GM19395 (cell line): ENCODE measurements at regions not wholly inside any gene's neighbourhood (a gene's known extent, or its start where the extent isn't known, plus 50 kb on each side); places are given as distances from the start of the nearest gene placed in this dataset.
A peak's percentile ranks its signal among the peaks of the same experiment; 100 is the strongest.
"Not testable (repeated sequence)": the region's sequence is repeated elsewhere in the genome, so short reads cannot be mapped to it uniquely, and the experiment has no call there.

Experiments used
- ATAC-seq: cut with Tn5 transposase; IDR thresholded peaks from one replicate; pipeline ENCODE4 v1.9.1; 2021; ENCODE audit warnings: mild to moderate bottlenecking, moderate library complexity; ENCODE audit not compliant: unreplicated experiment

DNA sequence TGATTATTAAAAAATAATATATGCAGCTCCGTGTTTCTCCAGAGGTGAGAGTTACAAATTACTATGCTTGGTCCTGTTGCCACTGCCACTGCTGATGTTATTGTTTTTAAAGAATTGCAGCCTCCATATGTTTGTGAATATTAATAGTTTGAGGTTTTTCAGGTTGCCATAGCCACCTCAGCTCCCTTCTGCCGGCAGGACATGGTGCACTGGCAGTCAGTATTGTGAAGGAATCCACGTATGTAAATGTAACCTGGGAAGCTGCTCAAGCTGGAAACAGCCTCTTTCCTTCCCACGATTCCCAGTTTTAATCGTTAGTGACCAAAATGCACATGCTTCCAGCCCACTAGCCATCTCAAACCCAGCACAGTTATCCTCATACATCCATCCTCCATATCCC lies 184.4 kb upstream of the CCNG1 start:
- no peak for ATAC-seq

GRCh38 chr5:163259495-163259894 lies 177.9 kb upstream of the CCNG1 start:
- no peak for ATAC-seq

- ATAC-seq = no peak
These were observed 176.9 kb upstream of the CCNG1 start for GRCh38 chr5:163260471-163260870.

GRCh38 chr5:163260961-163261360 lies 176.4 kb upstream of the CCNG1 start:
- no peak for ATAC-seq

- no peak for ATAC-seq
These were observed 175.6 kb upstream of the CCNG1 start for GRCh38 chr5:163261647-163262269.

DNA sequence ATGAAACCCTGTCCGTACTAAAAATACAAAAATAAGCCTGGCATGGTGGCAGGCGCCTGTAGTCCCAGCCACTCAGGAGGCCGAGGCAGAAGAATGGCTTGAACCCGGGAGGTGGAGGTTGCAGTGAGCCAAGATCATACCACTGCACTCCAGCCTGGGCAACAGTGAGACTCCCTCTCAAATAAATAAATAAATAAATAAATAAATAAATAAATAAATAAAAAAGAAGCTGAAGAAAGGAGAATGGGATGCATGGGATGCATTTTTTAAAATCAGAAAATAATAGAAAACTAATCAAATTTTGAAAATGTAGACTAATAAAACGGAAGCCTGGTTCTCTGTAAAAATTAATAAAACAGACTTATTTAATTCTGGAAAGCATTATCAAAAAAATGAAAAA lies 171.1 kb upstream of the CCNG1 start:
- ATAC-seq = not testable (repeated sequence)

- ATAC-seq = no peak
These were observed 167.8 kb upstream of the CCNG1 start for GRCh38 chr5:163269624-163270023.

DNA sequence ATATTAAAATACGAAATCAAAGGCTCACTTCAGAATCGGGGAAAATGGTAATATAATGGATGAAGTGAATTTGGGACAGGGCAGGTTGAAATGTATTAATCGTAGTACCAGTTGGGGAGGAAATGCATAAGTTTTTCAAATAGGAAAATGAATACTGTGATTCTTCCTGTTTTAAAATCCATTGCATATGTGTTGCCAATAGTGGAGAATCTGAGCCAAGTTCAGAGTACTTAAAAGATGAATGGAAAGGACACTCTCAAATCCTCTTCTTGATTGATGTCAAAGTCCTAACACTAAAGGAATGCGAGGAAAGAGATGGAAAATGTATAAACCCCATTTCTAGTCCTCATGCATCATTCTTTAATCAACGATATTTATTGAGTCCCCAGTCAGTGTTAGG lies 160.9 kb upstream of the CCNG1 start:
- no peak for ATAC-seq

DNA sequence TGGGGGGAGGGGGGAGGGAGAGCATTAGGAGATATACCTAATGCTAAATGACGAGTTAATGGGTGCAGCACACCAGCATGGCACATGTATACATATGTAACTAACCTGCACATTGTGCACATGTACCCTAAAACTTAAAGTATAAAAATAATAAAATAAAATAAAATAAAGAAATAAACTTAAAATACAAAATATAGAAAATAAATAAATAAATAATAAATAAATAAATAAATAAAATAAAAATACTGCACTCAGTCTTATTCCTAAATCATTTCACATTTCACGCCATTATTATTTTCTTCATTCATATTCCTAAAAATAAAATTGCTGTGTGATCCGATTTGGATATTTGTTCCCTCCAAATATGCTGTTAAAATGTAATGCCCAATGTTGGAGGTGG lies 156.5 kb upstream of the CCNG1 start:
- ATAC-seq = not testable (repeated sequence)

GRCh38 chr5:163281512-163281911 lies 155.9 kb upstream of the CCNG1 start:
- ATAC-seq = no peak

DNA sequence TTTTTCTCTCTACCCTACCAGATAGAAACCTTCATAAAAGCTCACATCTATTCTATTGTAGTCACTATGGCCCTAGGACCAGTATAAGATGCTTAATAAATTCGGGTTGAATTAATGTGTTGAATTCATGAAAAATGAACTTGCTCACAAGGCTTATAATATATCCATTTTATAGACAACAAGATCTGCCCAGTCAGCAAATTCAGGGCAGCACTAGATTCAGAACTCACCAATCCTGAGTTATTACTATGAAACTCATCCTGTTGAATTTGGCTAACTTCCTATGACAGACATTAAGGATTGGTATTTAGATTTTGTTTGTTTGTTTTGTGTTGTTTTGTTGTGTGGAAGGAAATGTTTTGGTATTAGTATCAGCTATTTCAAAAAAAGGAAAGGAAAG lies 143.6 kb upstream of the CCNG1 start:
- no peak for ATAC-seq

DNA sequence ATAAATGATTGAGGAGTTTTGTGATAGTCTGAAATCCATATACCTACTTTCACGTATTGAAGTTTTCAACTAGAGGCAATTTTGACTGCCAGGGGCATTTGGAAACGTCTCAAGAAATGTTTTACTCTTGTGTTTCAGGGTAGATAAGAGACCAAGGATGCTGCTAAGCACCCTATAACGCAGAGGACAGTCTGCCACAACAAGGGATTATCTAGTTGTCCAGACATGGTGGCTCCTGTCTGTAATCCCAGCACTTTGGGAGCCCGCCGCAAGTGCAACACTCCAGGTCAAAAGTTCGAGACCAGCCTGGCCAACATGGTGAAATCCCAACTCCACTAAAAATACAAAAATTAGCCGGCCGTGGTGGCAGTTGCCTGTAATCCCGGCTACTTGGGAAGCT lies 133.7 kb upstream of the CCNG1 start:
- ATAC-seq = no peak

GRCh38 chr5:163305655-163306054 lies 131.7 kb upstream of the CCNG1 start:
- ATAC-seq = no peak

DNA sequence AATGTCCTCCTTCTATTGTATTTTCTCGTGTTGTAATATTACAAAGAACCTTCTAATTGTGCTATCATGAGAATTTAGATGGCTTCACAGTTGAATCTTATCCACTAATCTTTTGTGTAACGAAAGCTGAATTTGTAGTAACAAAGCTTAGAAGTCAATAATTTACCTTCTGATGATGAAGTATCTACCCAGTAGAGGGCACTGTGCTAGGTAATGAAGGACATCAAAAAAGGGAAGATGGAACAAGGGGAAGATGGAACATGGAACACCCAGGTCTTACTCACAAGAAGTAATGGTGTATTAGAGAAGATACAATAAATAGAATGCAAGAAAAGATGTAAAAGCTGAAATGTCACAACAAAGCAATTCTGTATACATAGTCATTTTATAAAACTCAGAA lies 131.0 kb upstream of the CCNG1 start:
- no peak for ATAC-seq

- ATAC-seq = no peak
These were observed 127.5 kb upstream of the CCNG1 start for GRCh38 chr5:163309914-163310313.

GRCh38 chr5:163310997-163311396 lies 126.4 kb upstream of the CCNG1 start:
- ATAC-seq = peak; percentile 65

DNA sequence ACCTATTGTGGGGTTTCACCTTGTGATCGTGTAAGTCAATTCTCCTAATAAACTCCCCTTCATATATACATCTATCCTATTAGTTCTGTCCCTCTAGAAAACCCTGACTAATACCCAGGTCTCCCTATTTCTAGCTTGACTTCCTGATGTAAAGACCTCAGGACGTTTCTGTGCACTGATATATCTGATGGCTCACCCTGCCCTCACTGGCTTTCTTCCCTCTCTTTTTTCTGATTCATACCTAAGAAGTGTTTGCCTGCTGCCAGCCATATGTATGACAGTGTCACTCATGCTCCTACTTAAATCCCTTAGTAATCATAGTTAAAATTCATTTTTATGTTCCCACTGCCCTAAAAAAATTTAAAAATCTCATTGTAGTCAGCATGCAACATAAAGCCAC lies 124.8 kb upstream of the CCNG1 start:
- no peak for ATAC-seq

GRCh38 chr5:163313049-163313448 lies 124.3 kb upstream of the CCNG1 start:
- not testable (repeated sequence) for ATAC-seq

GRCh38 chr5:163316374-163316773 lies 121.0 kb upstream of the CCNG1 start:
- not testable (repeated sequence) for ATAC-seq

- ATAC-seq = no peak
These were observed 118.7 kb upstream of the CCNG1 start for GRCh38 chr5:163318707-163319106.

GRCh38 chr5:163321511-163321910 lies 115.9 kb upstream of the CCNG1 start:
- ATAC-seq = no peak

DNA sequence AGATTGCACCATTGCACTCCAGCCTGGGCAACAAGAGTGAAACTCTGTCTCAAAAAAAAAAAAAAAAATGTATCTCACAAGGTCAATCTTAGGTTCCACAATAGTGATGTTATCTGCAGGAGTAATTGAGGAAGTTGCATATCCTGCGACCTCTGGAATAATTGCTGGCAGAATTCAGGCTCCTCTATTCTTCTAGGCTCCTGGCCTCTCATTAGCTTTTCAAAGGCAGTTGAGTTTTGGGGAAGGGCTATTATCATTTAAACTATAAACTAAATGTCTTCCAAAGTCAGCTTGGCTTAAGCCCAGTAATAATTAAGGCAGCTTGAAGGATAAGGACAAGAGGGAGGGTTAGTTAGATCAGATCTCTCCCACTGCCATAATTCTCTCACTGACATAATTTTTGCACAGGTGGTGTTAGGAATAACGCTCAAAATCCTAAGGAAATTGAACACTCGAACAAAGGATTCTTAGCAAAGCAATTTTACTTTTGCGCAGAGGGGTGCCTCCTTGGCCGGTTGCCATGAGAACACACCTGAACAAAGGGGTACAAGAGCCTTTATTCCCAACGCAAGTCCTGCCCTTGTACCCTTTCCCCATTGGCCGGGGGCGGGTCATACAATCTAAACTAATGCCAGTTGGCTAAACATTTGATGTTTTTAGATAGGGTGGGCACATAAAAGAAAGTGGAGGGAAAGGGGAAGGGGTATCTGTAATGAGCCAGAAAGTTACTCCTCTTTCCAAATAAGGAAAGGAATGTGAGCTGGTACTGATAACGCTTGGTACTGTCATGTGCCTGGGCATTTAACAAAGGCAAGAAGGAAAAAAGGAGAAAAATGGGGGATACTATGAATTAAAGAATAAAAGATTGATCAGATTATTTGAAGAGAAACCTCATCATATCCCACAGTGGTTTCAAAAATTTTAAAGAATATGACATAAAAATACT lies 106.4 kb upstream of the CCNG1 start:
- no peak for ATAC-seq
